ENCODE measurements at regions not wholly inside any gene's neighbourhood (a gene's known extent, or its start where the extent isn't known, plus 50 kb on each side); places are given as distances from the start of the nearest gene placed in this dataset.

GRCh38 chr14:26926585-26926984 is 328.8 kb upstream of the NOVA1 start:
- Histone ChIP-seq H2AK9ac (replicated peaks; ENCODE audit: low read depth, low read length, poor library complexity) (no peak overlapping the region), H3K14ac (replicated peaks; ENCODE audit: low read depth, low read length) (no peak overlapping the region), H3K23ac (ENCODE audit: low read depth, low read length) (no peak overlapping the region), H3K9ac (ENCODE audit: low read depth, low read length) (no peak overlapping the region), H3K79me1 (ENCODE audit: low read depth in 1 of 2, low read length in 2 of 2) (no peaks in the 10 kb centered on the region), H2AFZ (replicated peaks; ENCODE audit: low read length, poor library complexity) (no peak overlapping the region), H3K36me3 (ENCODE audit: control insufficient read depth, insufficient read depth, low read length) (no peaks in the 10 kb centered on the region), H2BK120ac (ENCODE audit: low read depth, low read length) (no peak overlapping the region), H3K56ac (ENCODE audit: extremely low read depth, insufficient read depth, low read length) (no peak overlapping the region), H2BK20ac (ENCODE audit: low read depth, low read length) (no peak overlapping the region), H4K20me1 (ENCODE audit: insufficient read depth, low read length) (no peaks in the 10 kb centered on the region), H4K8ac (ENCODE audit: low read depth in 2 of 2, low read length in 2 of 2) (no peak overlapping the region), H3K4me2 (ENCODE audit: low read depth, low read length) (no peak overlapping the region), H3K4ac (ENCODE audit: low read depth, low read length) (no peak overlapping the region), H3K9me1 (ENCODE audit: insufficient read depth, low read length) (no peaks in the 10 kb centered on the region), H3K27me3 (ENCODE audit: control insufficient read depth, insufficient read depth, low read length) (no peaks in the 10 kb centered on the region), H2BK5ac (ENCODE audit: low read depth, low read length, poor library complexity, severe bottlenecking) (no peak overlapping the region), H3K4me1 (ENCODE audit: control insufficient read depth, insufficient read depth, low read length) (no peaks in the 10 kb centered on the region), H3K27ac (ENCODE audit: insufficient read depth, low read length) (no peak overlapping the region), H4K91ac (ENCODE audit: insufficient read depth, low read depth, low read length) (no peak overlapping the region), H3K4me3 (ENCODE audit: insufficient read depth, low read depth, low read length) (no peak overlapping the region), H2BK15ac (ENCODE audit: low read depth, low read length) (no peak overlapping the region), H4K5ac (ENCODE audit: low read depth, low read length) (no peak overlapping the region), H3K9me3 (ENCODE audit: control insufficient read depth, insufficient read depth, low read length) (peaks cover 3% of the 10 kb centered on the region; the same call in 1 of the 2 replicates), H2AK5ac (ENCODE audit: low read depth, low read length) (no peak overlapping the region), H3K18ac (ENCODE audit: low read depth, low read length) (no peak overlapping the region)
- no TSS peak for BruUV-seq (replicated peaks)
- ATAC-seq (ENCODE audit: low read depth) = no peak
- no peak for DNase-seq
- intact Hi-C loops (cut with micrococcal nuclease) (no loop called here), dilution Hi-C loops (cut with HindIII; ENCODE audit: low sequenced_read_pairs, unreplicated experiment) (no loop called here), in situ Hi-C loops (cut with MboI; ENCODE audit: low sequenced_read_pairs) (no loop called here)
- CTCF ChIA-PET = no interaction called here
- WGBS, 2 experiments (ENCODE audit: extremely low coverage in 2 of 2, insufficient read length in 1 of 2) = no CpG with 5 or more reads among the region's 3 CpGs
- POLR2A ChIA-PET (ENCODE audit: unreplicated experiment) = no interaction called here
- no peak for TF ChIP-seq USF2 (IDR thresholded peaks at IDR 0.05; ENCODE audit: low read depth, low read length)
- TF ChIP-seq RFX5 (IDR thresholded peaks at IDR 0.05; ENCODE audit: low read depth, low read length) = no peak
- no peak for TF ChIP-seq NFE2L2 (IDR thresholded peaks at IDR 0.05; ENCODE audit: low read depth, low read length)
- no peak for TF ChIP-seq CTCF (conservative IDR thresholded peaks at IDR 0.05; ENCODE audit: low read depth, low read length)
- TF ChIP-seq SMC3 (IDR thresholded peaks at IDR 0.05; ENCODE audit: low read depth, low read length) = no peak
- no peak for TF ChIP-seq MAZ (IDR thresholded peaks at IDR 0.05; ENCODE audit: borderline replicate concordance, low read depth, low read length)
- TF ChIP-seq CHD1 (IDR thresholded peaks at IDR 0.05; ENCODE audit: low read depth, low read length) = no peak
- no peak for TF ChIP-seq ELK1 (IDR thresholded peaks at IDR 0.05; ENCODE audit: borderline replicate concordance, low read depth, low read length)
- TF ChIP-seq CEBPB (IDR thresholded peaks at IDR 0.05; ENCODE audit: low read depth, low read length) = no peak
- TF ChIP-seq RAD21 (IDR thresholded peaks at IDR 0.05; ENCODE audit: low read length) = no peak

Measured in IMR-90 (cell line).